Transverse colon (tissue), 4 donors: ENCODE measurements at regions not wholly inside any gene's neighbourhood (a gene's known extent, or its start where the extent isn't known, plus 50 kb on each side); places are given as distances from the start of the nearest gene placed in this dataset.

Source experiments
- POLR2A ChIP-seq: fragments of 450-650 bp; IDR thresholded peaks from one replicate; pipeline ENCODE4 v1.6.1; 2016; ENCODE audit warnings: antibody characterized with exemption, mild to moderate bottlenecking, moderate library complexity
- POLR2AphosphoS5 ChIP-seq, 3 donors: sonication (generic); formaldehyde crosslinking; IDR thresholded peaks; one replicate each; pipeline ENCODE4 v1.6.1; 2016; ENCODE audit warnings: antibody characterized with exemption in 3 of 3
- TF ChIP-seq, protein P1 (sequence below), 5 experiments: fragments of 200-600 bp in 3 of 5; fragments of 450-650 bp in 2 of 5; sonication (generic) in 3 of 5; IDR thresholded peaks; 1 replicate in 2 of 5; 2 replicates in 3 of 5; pipeline ENCODE4 v1.5.1; 2016 to 2017; ENCODE audit warnings: antibody characterized with exemption in 5 of 5, inconsistent platforms in 3 of 5, mild to moderate bottlenecking in 2 of 5, moderate library complexity in 1 of 5

DNA sequence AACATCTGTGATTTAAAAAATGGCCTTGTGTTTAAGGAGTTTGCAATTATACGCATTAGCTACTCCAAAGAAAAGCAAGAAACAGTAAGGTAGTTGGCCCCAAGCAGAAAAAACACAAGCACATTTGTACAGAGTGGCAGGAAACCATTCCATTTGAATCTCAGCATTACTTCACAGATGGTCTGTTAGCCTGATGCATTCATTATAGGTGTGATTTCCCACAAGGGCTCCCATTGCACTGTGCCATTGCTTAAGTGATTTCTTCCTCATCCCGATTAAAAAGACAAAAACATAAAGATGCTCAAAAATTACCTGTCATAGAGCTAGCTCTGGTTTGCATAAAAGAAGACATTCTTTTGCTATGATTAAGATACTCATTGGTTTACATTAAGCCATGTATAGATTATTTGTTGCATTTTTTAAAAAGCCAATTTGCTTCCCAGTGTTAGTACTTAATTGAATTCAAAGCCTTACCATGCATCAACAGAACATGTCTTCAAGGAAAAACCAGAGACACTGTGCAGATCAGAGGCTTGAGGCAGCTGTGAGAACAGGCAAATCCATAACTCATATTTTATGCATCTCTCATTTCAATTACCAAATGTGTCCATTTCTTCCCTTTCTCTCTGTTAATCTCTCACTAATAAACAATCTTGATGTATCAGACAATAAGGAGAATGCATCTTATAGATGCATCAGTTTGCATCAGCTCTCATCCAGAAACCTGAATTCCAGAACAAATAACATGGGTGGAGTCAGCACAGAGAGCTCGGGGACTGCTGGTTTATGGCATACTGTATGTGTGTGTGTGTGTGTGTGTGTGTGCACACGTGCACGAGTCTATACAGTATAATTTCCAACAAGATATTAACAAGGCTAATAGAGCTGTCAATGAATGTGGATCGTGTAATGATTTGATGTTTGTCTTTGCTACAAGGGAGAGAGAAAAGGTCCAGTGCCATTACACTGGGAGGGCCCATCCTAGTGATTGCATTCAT lies 558.6 kb upstream of the HS6ST1 start:
- TF ChIP-seq, protein P1, sequence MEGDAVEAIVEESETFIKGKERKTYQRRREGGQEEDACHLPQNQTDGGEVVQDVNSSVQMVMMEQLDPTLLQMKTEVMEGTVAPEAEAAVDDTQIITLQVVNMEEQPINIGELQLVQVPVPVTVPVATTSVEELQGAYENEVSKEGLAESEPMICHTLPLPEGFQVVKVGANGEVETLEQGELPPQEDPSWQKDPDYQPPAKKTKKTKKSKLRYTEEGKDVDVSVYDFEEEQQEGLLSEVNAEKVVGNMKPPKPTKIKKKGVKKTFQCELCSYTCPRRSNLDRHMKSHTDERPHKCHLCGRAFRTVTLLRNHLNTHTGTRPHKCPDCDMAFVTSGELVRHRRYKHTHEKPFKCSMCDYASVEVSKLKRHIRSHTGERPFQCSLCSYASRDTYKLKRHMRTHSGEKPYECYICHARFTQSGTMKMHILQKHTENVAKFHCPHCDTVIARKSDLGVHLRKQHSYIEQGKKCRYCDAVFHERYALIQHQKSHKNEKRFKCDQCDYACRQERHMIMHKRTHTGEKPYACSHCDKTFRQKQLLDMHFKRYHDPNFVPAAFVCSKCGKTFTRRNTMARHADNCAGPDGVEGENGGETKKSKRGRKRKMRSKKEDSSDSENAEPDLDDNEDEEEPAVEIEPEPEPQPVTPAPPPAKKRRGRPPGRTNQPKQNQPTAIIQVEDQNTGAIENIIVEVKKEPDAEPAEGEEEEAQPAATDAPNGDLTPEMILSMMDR (IDR thresholded peaks at IDR 0.05) = no peak
- TF ChIP-seq POLR2A (no peak), POLR2AphosphoS5 (IDR thresholded peaks at IDR 0.05) (no peak)
